Nucleus accumbens (tissue), 56 donors: ENCODE measurements at regions not wholly inside any gene's neighbourhood (a gene's known extent, or its start where the extent isn't known, plus 50 kb on each side); places are given as distances from the start of the nearest gene placed in this dataset.
"Not testable (repeated sequence)": the region's sequence is repeated elsewhere in the genome, so short reads cannot be mapped to it uniquely, and the experiment has no call there.

ENCODE experiments used
- DNase-seq, 56 donors: peaks; one replicate each; lab custom pipeline; 2025; lab: John Stamatoyannopoulos, UW

DNA sequence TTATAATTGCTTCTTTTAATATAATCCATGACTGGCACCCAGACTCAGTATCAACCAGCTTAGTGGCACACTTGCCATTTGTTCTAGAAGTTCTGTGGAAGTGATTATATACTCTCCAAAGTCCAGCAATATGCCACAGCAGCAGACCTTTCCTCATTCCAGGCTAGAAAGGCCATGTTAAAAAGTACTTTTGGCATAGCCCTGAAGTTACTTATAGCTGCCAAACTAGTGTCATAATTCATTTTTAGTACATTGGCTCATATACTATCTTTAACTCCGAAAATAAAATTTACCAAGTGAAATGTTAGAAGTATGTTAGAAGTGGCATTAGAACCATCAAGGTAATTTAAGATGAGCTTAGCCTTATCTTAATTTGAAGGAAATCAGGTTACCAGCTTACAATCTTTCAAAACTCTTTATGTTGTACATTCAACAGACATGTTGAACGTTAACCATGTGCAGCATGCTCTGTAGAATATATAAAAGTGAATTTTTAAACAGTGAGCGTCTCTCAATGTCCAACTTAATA is 714.2 kb upstream of the LCORL start:
- DNase-seq = no peak

GRCh38 chr4:18734405-18734804 is 712.9 kb upstream of the LCORL start:
- DNase-seq = peak in 1 of 56 donors; percentile 0

GRCh38 chr4:18733961-18734360 is 712.4 kb upstream of the LCORL start:
- DNase-seq = no peak

- no peak for DNase-seq
Observed at GRCh38 chr4:18722748-18723191, 701.2 kb upstream of the LCORL start.

- DNase-seq = no peak
Observed at GRCh38 chr4:18698119-18698883, 676.7 kb upstream of the LCORL start.

GRCh38 chr4:18695733-18696527 is 674.4 kb upstream of the LCORL start:
- peak in 1 of 56 donors; percentile 0 for DNase-seq

GRCh38 chr4:18691431-18692200 is 670.1 kb upstream of the LCORL start:
- DNase-seq = no peak

DNA sequence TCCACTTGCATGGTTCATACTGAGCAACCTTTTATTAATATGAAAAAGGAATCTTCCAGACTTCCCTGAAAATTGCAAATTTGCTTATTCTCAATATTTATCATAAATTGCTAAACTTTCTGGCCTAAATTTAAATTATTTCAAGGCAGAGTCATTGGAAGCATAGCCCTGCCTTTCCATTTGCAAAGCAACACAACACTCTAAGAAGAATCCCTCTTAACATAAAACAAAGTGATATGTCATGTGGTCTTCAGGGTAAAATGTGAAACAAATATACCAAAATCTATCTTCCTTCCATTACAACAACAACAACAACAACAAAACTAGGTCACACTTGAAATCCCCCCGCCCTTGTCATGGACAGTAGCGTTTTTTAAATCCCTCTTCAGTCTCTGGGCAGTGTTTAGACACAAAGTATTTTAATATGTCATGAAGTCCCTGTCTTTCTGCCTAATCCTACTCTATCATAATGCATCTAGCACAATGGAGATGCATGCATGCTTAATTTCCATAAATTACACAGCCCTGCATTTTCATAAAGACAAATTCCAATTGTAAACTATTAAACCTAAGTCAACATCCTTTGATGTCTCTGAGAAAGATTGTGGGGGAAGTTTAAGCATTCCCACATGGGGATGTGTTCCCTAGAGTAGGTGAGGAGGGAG is 668.9 kb upstream of the LCORL start:
- DNase-seq = no peak

GRCh38 chr4:18689308-18690115 is 668.0 kb upstream of the LCORL start:
- DNase-seq = peak in 39 of 56 donors; percentile 0 to 82 (median 14)

- DNase-seq = not testable (repeated sequence)
Observed at GRCh38 chr4:18688351-18688750, 666.8 kb upstream of the LCORL start.

DNA sequence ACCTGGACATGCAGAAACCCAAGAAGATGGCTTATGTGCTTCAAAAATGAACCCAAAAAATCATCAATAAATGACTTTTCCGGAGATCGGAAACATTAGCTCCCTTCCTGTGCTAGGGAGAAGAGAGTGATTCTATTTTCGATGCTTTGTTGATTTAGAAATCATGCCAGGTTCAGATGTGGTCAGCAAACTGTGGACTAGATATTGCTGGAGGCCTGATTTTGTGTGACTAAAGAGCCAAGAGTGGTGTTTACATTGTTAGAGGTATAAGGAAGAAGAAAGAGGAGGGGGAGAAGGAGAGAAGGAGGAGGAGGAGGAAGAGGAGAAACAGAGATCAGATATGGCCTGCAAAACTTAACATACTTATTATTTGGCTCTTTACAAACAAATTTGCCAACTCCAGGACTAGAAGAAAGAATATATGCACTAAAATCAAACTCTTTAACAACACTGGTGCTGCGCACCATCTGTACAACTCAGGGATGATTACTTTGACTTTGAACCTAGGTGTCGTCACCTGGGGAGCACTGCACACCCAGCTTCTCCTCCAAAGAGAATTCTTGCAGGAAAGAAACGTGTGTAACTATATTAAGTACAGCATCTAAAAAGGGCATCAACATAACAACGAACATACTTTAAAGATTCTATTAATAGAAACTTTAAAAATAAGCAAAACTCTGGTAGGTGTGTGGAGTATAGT is 664.9 kb upstream of the LCORL start:
- no peak for DNase-seq

- DNase-seq = no peak
Observed at GRCh38 chr4:18684932-18685331, 663.4 kb upstream of the LCORL start.

GRCh38 chr4:18676526-18676915 is 655.0 kb upstream of the LCORL start:
- DNase-seq = no peak

DNA sequence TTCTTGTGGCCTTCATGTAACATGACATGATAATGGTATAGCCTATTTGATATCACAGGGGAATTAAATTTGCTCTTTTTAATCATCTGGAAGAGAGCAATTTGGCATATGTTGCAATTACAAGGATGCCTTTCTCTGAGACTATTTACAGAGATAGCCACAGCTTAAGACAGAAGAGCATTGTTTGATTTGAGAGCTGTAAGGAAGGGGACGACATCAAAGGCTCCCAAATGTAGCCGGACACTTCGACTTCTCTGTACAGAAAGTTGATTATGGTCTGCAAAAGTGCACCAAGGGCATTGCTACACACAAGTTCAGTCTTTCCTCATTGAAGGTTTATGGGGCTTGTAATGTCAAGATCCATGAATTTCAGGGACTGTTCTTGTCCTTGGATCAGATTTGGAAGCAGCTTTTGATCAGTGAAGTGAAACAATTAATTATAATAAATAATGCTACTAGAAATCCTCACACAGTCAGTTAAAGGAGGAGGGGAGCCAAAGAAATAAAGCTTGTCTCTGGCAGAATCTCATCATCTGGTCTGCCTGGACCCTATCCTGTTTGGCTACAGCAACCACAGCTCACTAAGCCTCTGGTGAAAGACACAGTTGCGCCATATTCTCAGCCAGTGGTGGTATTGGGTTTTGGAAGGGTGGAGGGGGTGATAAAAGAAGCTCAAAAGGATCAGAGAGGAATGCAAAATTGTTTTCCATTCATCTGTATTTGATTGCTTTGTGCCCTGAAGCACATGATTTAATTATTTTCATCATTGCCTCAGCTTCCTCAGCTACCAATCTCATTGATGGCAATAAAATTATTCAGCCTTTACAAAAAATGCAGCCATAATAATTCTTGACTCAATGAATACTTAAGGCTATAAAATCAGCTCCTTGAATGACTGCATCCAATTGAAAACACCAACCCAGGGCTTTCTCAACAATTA is 654.3 kb upstream of the LCORL start:
- DNase-seq = peak in 1 of 56 donors; percentile 1

DNA sequence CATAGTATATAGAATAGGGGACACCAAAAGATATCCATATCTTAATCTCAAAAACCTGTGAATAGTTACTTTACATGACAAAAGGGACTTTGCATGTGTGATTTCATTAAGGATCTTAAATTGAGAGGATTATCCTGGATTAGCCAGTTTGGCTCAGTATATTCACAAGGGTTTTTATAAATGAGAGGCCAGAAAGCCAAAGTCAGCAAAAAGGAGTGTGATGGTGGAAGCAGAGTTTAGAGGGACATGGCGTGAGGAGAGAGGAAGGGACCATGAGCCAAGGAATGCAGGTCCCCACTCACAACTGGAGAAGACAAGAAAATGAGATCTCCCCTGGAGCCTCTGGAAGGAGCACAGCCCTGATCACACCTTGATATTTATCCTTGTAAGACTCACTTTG is 648.5 kb upstream of the LCORL start:
- DNase-seq = no peak

- DNase-seq = peak in 9 of 56 donors; percentile 2 to 28 (median 9)
Observed at GRCh38 chr4:18669390-18669789, 647.8 kb upstream of the LCORL start.

DNA sequence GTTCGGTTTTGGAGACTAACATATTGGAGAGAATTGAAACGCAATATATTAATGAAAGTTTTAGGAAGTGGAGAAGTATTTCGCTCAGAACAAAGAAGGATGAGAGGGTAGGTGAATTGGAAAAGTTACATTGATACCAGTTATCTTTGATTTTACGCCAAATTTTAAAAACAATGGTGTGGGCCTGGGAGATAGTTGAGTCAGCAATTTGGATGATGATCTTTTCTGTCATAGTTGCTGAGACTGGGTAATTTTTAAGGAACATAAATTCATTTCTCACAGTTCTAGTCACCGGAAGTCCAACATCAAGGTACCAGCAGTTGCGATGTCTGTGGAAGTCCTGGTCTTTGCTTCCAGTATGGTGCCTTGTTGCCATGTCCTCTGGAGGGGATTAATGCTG is 644.8 kb upstream of the LCORL start:
- DNase-seq = no peak

DNA sequence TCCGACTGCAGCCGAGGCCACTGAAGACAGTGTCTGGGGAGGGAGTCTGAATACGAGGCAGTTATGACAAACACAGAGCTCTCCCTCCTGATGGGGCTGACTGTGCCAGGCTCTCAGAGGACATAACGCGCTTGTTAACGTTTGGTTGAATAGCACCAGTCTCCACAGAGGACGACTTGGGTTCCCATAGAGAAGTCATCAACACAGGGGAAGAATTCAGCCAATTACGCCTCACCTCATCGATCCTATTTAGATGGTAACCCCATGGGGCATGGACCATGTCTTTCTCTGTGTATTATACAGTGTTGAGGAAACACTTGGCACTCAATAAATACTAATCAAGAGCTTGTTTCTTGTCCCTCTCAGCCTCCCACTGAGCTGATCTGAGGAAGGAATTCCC is 642.6 kb upstream of the LCORL start:
- DNase-seq = peak in 30 of 56 donors; percentile 1 to 59 (median 18)
